Stimulated activated CD8-positive, alpha-beta memory T cell treated with anti-CD3 and anti-CD28 coated beads, Interleukin-2, amount 100 ng/mL, for 48 hours (primary cell): ENCODE measurements at regions not wholly inside any gene's neighbourhood (a gene's known extent, or its start where the extent isn't known, plus 50 kb on each side); places are given as distances from the start of the nearest gene placed in this dataset.

Experiments
- DNase-seq, 2 donors: peaks; one replicate each; pipeline ENCODE4 v3.0.0-alpha.2; 2020; ENCODE audit warnings: low read depth in 2 of 2

- DNase-seq, result no peak
These were observed 499.1 kb downstream of the DMAC1 start for GRCh38 chr9:7300484-7300883.

- DNase-seq, result peak; percentile 8 to 34
These were observed 501.5 kb downstream of the DMAC1 start for GRCh38 chr9:7298123-7298522.

- DNase-seq, result no peak
These were observed 502.1 kb downstream of the DMAC1 start for GRCh38 chr9:7297521-7297920.

GRCh38 chr9:7293091-7293490 lies 506.5 kb downstream of the DMAC1 start:
- DNase-seq, result no peak

- no peak for DNase-seq
These were observed 509.8 kb downstream of the DMAC1 start for GRCh38 chr9:7289773-7290172.

- DNase-seq, result no peak
These were observed 511.6 kb downstream of the DMAC1 start for GRCh38 chr9:7287986-7288385.

GRCh38 chr9:7287065-7287464 lies 512.5 kb downstream of the DMAC1 start:
- DNase-seq, result no peak

GRCh38 chr9:7286101-7286500 lies 513.5 kb downstream of the DMAC1 start:
- DNase-seq, result no peak

- DNase-seq, result no peak
These were observed 514.4 kb downstream of the DMAC1 start for GRCh38 chr9:7285199-7285598.

GRCh38 chr9:7284517-7284916 lies 515.1 kb downstream of the DMAC1 start:
- DNase-seq, result no peak

- no peak for DNase-seq
These were observed 515.5 kb downstream of the DMAC1 start for GRCh38 chr9:7284117-7284516.

GRCh38 chr9:7273575-7273974 lies 515.8 kb downstream of the KDM4C start:
- DNase-seq, result no peak

GRCh38 chr9:7266911-7267595 lies 509.3 kb downstream of the KDM4C start:
- no peak for DNase-seq

GRCh38 chr9:7265181-7265580 lies 507.4 kb downstream of the KDM4C start:
- DNase-seq, result no peak

- DNase-seq, result no peak
These were observed 501.9 kb downstream of the KDM4C start for GRCh38 chr9:7259544-7260241.

- no peak for DNase-seq
These were observed 501.1 kb downstream of the KDM4C start for GRCh38 chr9:7258688-7259396.

- DNase-seq, result no peak
These were observed 489.2 kb downstream of the KDM4C start for GRCh38 chr9:7246917-7247522.

GRCh38 chr9:7245976-7246580 lies 488.3 kb downstream of the KDM4C start:
- DNase-seq, result no peak

GRCh38 chr9:7243838-7244237 lies 486.1 kb downstream of the KDM4C start:
- no peak for DNase-seq

- DNase-seq, result no peak
These were observed 484.4 kb downstream of the KDM4C start for GRCh38 chr9:7242126-7242525.

GRCh38 chr9:7241694-7242093 lies 483.9 kb downstream of the KDM4C start:
- no peak for DNase-seq
